H1 (cell line): ENCODE measurements at regions not wholly inside any gene's neighbourhood (a gene's known extent, or its start where the extent isn't known, plus 50 kb on each side); places are given as distances from the start of the nearest gene placed in this dataset.

Experiments used
- CTCF ChIA-PET: fragments of 300-600 bp; sonication (Branson Sonifier 250); formaldehyde crosslinking; loops from one replicate; lab custom pipeline; 2021; ENCODE audit not compliant: partially characterized antibody; lab: Charles Lee
- POLR2A ChIA-PET: fragments of 300-600 bp; sonication (Branson Sonifier 250); formaldehyde crosslinking; loops from one replicate; lab custom pipeline; 2021; ENCODE audit warnings: inconsistent platforms; ENCODE audit not compliant: partially characterized antibody; lab: Charles Lee
- DNase-seq, 2 experiments: peaks; one replicate each; pipeline versions ENCODE4 v3.0.0 to v3.0.0-alpha.2; 2010 to 2022; ENCODE audit warnings: low spot score in 2 of 2, low read depth in 1 of 2, mixed read lengths in 1 of 2
- FAIRE-seq: peaks from 2 replicates; lab custom pipeline; 2011; peaks lifted over from hg19 to GRCh38; lab: Jason Lieb, UNC
- H2AFZ ChIP-seq: 2 replicates; pipeline ENCODE4 v1.8.1; 2012; ENCODE audit warnings: low read length, inconsistent platforms
- H2AK5ac ChIP-seq: 2 replicates; pipeline ENCODE4 v1.6.1; 2013; ENCODE audit warnings: low read depth, low read length
- H2BK120ac ChIP-seq: replicated peaks from 2 replicates; pipeline ENCODE3; 2013; ENCODE audit warnings: low read depth, low read length, inconsistent platforms
- H2BK12ac ChIP-seq: 2 replicates; pipeline ENCODE4 v1.6.1; 2013; ENCODE audit warnings: low read depth, low read length
- H2BK15ac ChIP-seq: 2 replicates; pipeline ENCODE4 v1.6.1; 2013; ENCODE audit warnings: low read length
- H2BK20ac ChIP-seq: 2 replicates; pipeline ENCODE4 v1.6.1; 2013; ENCODE audit warnings: low read length
- H2BK5ac ChIP-seq: 2 replicates; pipeline ENCODE4 v1.6.1; 2013; ENCODE audit warnings: low read depth, low read length
- H3K14ac ChIP-seq: 2 replicates; pipeline ENCODE4 v1.6.1; 2013; ENCODE audit warnings: inconsistent platforms; ENCODE audit not compliant: insufficient read length
- H3K18ac ChIP-seq: 2 replicates; pipeline ENCODE4 v1.6.1; 2013; ENCODE audit warnings: low read length; ENCODE audit errors: extremely low read depth
- H3K23ac ChIP-seq: 2 replicates; pipeline ENCODE4 v1.6.1; 2013; ENCODE audit warnings: inconsistent platforms; ENCODE audit not compliant: insufficient read length
- H3K23me2 ChIP-seq: 2 replicates; pipeline ENCODE4 v1.6.1; 2013; ENCODE audit warnings: low read depth, low read length
- H3K27ac ChIP-seq: 2 replicates; pipeline ENCODE4 v1.6.1; 2011; ENCODE audit warnings: low read depth, low read length, inconsistent platforms
- H3K27me3 ChIP-seq, 4 experiments: replicated peaks in 1 of 4; 1 replicate in 1 of 4; 2 replicates in 3 of 4; pipeline versions ENCODE4 v1.6.1 to v1.8.1; 2011 to 2013; ENCODE audit warnings: low read length in 3 of 4, mild to moderate bottlenecking in 3 of 4, inconsistent platforms in 2 of 4, mixed read lengths in 2 of 4, moderate library complexity in 1 of 4; ENCODE audit not compliant: control insufficient read depth in 3 of 4, insufficient read depth in 3 of 4; ENCODE audit errors: extremely low read depth in 1 of 4
- H3K36me3 ChIP-seq, 4 experiments: 2 replicates each; pipeline versions ENCODE4 v1.6.1 to v1.8.1; 2011 to 2013; ENCODE audit warnings: mild to moderate bottlenecking in 4 of 4, low read length in 3 of 4, moderate library complexity in 2 of 4, control low read depth in 1 of 4, inconsistent platforms in 1 of 4; ENCODE audit not compliant: insufficient read depth in 4 of 4, control insufficient read depth in 2 of 4
- H3K4ac ChIP-seq: replicated peaks from 2 replicates; pipeline ENCODE3; 2013; ENCODE audit warnings: low read length, low read depth, mixed read lengths, inconsistent platforms; ENCODE audit not compliant: insufficient read length
- H3K4me1 ChIP-seq, 4 experiments: replicated peaks in 1 of 4; 1 replicate in 1 of 4; 2 replicates in 3 of 4; pipeline versions ENCODE4 v1.6.1 to v1.8.1; 2011 to 2013; ENCODE audit warnings: low read length in 3 of 4, inconsistent platforms in 2 of 4, mixed read lengths in 1 of 4; ENCODE audit not compliant: insufficient read depth in 4 of 4, control insufficient read depth in 3 of 4
- H3K4me2 ChIP-seq, 2 experiments: 2 replicates each; pipeline versions ENCODE4 v1.6.1 to v1.8.1; 2011 to 2013; ENCODE audit warnings: low read depth in 2 of 2, low read length in 2 of 2, control low read depth in 1 of 2, inconsistent platforms in 1 of 2, mild to moderate bottlenecking in 1 of 2; ENCODE audit not compliant: insufficient read depth in 1 of 2
- H3K4me3 ChIP-seq, 4 experiments: fragments of 200-600, 300-600 bp in 1 of 4; sonication (generic), shearing (Covaris generic), sonication (Bioruptor Twin) in 1 of 4; 2 replicates each; pipeline versions ENCODE4 v1.5.1 to v1.8.1; 2011 to 2016; ENCODE audit warnings: low read length in 4 of 4, low read depth in 3 of 4, control low read depth in 2 of 4, inconsistent platforms in 2 of 4, mild to moderate bottlenecking in 2 of 4, mixed read lengths in 1 of 4, moderate library complexity in 1 of 4; ENCODE audit not compliant: insufficient read depth in 2 of 4; ENCODE audit errors: extremely low read depth in 1 of 4
- H3K56ac ChIP-seq: replicated peaks from 2 replicates; pipeline ENCODE3; 2013; ENCODE audit warnings: low read depth, mild to moderate bottlenecking, mixed read lengths, low read length, inconsistent platforms; ENCODE audit not compliant: insufficient read length
- H3K79me1 ChIP-seq: 2 replicates; pipeline ENCODE4 v1.6.1; 2013; ENCODE audit warnings: low read depth, low read length, control low read depth
- H3K79me2 ChIP-seq, 2 experiments: 2 replicates each; pipeline versions ENCODE4 v1.6.1 to v1.8.1; 2012 to 2013; ENCODE audit warnings: low read length in 2 of 2, mild to moderate bottlenecking in 2 of 2, inconsistent platforms in 1 of 2; ENCODE audit not compliant: insufficient read depth in 2 of 2, control insufficient read depth in 1 of 2
- H3K9ac ChIP-seq, 4 experiments: replicated peaks in 1 of 4; 1 replicate in 1 of 4; 2 replicates in 3 of 4; pipeline versions ENCODE4 v1.6.1 to v1.8.1; 2011 to 2013; ENCODE audit warnings: low read depth in 3 of 4, low read length in 3 of 4, control low read depth in 2 of 4, mild to moderate bottlenecking in 2 of 4, moderate library complexity in 2 of 4, inconsistent platforms in 1 of 4; ENCODE audit errors: extremely low read depth in 1 of 4
- H3K9me3 ChIP-seq, 2 experiments: 2 replicates each; pipeline versions ENCODE4 v1.6.1 to v1.8.1; 2012 to 2013; ENCODE audit warnings: mild to moderate bottlenecking in 2 of 2, moderate library complexity in 2 of 2, control low read depth in 1 of 2, inconsistent platforms in 1 of 2, low read depth in 1 of 2, low read length in 1 of 2, mixed read lengths in 1 of 2; ENCODE audit not compliant: insufficient read depth in 2 of 2
- H4K20me1 ChIP-seq, 2 experiments: replicated peaks in 1 of 2; 2 replicates each; pipeline versions ENCODE3 to v1.8.1; 2011 to 2013; ENCODE audit warnings: inconsistent platforms in 2 of 2, low read length in 2 of 2, mild to moderate bottlenecking in 1 of 2; ENCODE audit not compliant: insufficient read depth in 2 of 2, control insufficient read depth in 1 of 2
- H4K5ac ChIP-seq: 2 replicates; pipeline ENCODE4 v1.6.1; 2013; ENCODE audit warnings: low read length, low read depth, mixed read lengths, inconsistent platforms; ENCODE audit not compliant: insufficient read length
- H4K8ac ChIP-seq: 2 replicates; pipeline ENCODE4 v1.8.0; 2013; ENCODE audit warnings: mild to moderate bottlenecking, moderate library complexity, low read length, inconsistent platforms; ENCODE audit not compliant: insufficient read depth; ENCODE audit errors: extremely low read depth
- H4K91ac ChIP-seq: replicated peaks from 2 replicates; pipeline ENCODE3; 2013; ENCODE audit warnings: low read length, mixed read lengths, inconsistent platforms; ENCODE audit not compliant: insufficient read length
- ASH2L ChIP-seq: fragments of 200-600, 300-600 bp; sonication (generic); IDR thresholded peaks from one replicate; pipeline ENCODE4 v1.7.1; 2017; ENCODE audit warnings: low read length
- CBX8 ChIP-seq: fragments of 300-800, 300-1000 bp; sonication (generic); IDR thresholded peaks from 2 replicates; pipeline ENCODE4 v1.7.1; 2016; ENCODE audit warnings: low read depth, low read length, borderline replicate concordance
- EP300 ChIP-seq, 2 experiments: IDR thresholded peaks; 1 replicate in 1 of 2; 2 replicates in 1 of 2; pipeline ENCODE4 v1.6.1; 2011 to 2012; ENCODE audit warnings: low read depth in 2 of 2, low read length in 2 of 2, mild to moderate bottlenecking in 2 of 2, borderline replicate concordance in 1 of 2, inconsistent platforms in 1 of 2, moderate library complexity in 1 of 2
- GTF2F1 ChIP-seq: IDR thresholded peaks from 2 replicates; pipeline ENCODE4 v1.6.1; 2012; ENCODE audit warnings: low read depth, low read length, improper control_type of control experiment, borderline replicate concordance
- HDAC2 ChIP-seq, 2 experiments: fragments of 300-600 bp in 1 of 2; sonication (generic) in 1 of 2; IDR thresholded peaks; 2 replicates each; pipeline ENCODE4 v1.6.1; 2011 to 2012; ENCODE audit warnings: low read depth in 2 of 2, low read length in 2 of 2, mild to moderate bottlenecking in 2 of 2, moderate library complexity in 2 of 2, borderline replicate concordance in 1 of 2, inconsistent platforms in 1 of 2
- KDM1A ChIP-seq: fragments of 200-600, 300-600 bp; sonication (generic); IDR thresholded peaks from 2 replicates; pipeline ENCODE4 v1.7.1; 2016; ENCODE audit warnings: mild to moderate bottlenecking, low read length, borderline replicate concordance
- PHF8 ChIP-seq: fragments of 200-600 bp; sonication (generic); conservative IDR thresholded peaks from 2 replicates; pipeline ENCODE4 v1.7.1; 2012; ENCODE audit warnings: low read depth, mild to moderate bottlenecking, inconsistent platforms, low read length, moderate library complexity
- POLR2A ChIP-seq, 2 experiments: IDR thresholded peaks; 1 replicate in 1 of 2; 2 replicates in 1 of 2; pipeline ENCODE4 v1.6.1; 2011; ENCODE audit warnings: low read depth in 2 of 2, low read length in 2 of 2, mild to moderate bottlenecking in 2 of 2; ENCODE audit errors: control extremely low read depth in 1 of 2
- POLR2AphosphoS5 ChIP-seq: IDR thresholded peaks from 2 replicates; pipeline ENCODE4 v1.6.1; 2011; ENCODE audit warnings: low read depth, low read length
- RNF2 ChIP-seq: fragments of 200-900, 300-1000 bp; sonication (generic); IDR thresholded peaks from 2 replicates; pipeline ENCODE4 v1.7.1; 2016; ENCODE audit warnings: borderline replicate concordance, low read depth, mild to moderate bottlenecking, antibody characterized with exemption, low read length; ENCODE audit not compliant: poor library complexity, severe bottlenecking; ENCODE audit errors: missing control alignments
- SP4 ChIP-seq: IDR thresholded peaks from 2 replicates; pipeline ENCODE4 v1.6.1; 2012; ENCODE audit warnings: low read length, inconsistent platforms
- SRF ChIP-seq: IDR thresholded peaks from 2 replicates; pipeline ENCODE4 v1.6.1; 2011; ENCODE audit warnings: mild to moderate bottlenecking, low read depth, low read length, moderate library complexity
- TAF1 ChIP-seq: IDR thresholded peaks from 2 replicates; pipeline ENCODE4 v1.6.1; 2011; ENCODE audit warnings: mild to moderate bottlenecking, low read depth, low read length
- WGBS, 2 experiments: shearing (Covaris generic) in 1 of 2; methylation state at CpG; one replicate each; pipeline versions ENCODE4 v1.1.6 to v1.1.7; 2013 to 2015; ENCODE audit warnings: low lambda C conversion rate in 2 of 2, mixed read lengths in 2 of 2, inconsistent platforms in 1 of 2, low coverage in 1 of 2, missing lambda C conversion rate in 1 of 2; ENCODE audit not compliant: insufficient replicate concordance in 2 of 2, insufficient coverage in 1 of 2, insufficient read length in 1 of 2; ENCODE audit errors: extremely low coverage in 1 of 2, missing lambda C conversion rate in 1 of 2; 5-methylcytosine and 5-hydroxymethylcytosine counted together
- TF ChIP-seq, protein P1 (sequence below): IDR thresholded peaks from 2 replicates; pipeline ENCODE4 v1.6.1; 2012; ENCODE audit warnings: inconsistent platforms

DNA sequence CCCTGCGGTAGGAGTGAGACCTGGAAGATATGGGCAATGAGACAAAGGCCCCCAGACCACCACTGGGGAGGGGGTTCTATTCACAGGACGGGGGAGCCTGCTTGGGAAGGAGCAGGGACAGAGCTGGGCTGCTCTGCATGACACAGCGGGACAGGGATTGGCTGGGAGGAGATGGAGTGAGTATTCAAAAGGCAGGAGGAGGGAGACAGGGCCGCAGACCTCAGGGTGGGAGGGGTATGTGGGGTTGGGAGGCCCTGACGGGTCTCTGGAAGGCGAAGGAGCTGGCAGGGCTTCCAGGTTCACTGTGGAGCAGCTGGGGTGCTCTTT lies 60.8 kb upstream of the RPS6KA2 start:
- Histone ChIP-seq H2BK12ac (peak overlapping the region; percentile 33; the same call in 1 of the 2 replicates), H3K27ac (no peak overlapping the region), H3K56ac (no peak overlapping the region), H3K9ac (peak overlapping the region in 1 of 4 experiments; percentile 14; a peak in 1 of 7 replicates), H3K36me3 (no peaks in the 10 kb centered on the region), H3K23ac (no peak overlapping the region), H3K79me1 (no peaks in the 10 kb centered on the region), H3K9me3 (no peaks in the 10 kb centered on the region), H4K8ac (no peak overlapping the region), H2BK20ac (no peak overlapping the region), H3K18ac (peak overlapping the region; percentile 56), H3K4me3 (no peak overlapping the region), H3K14ac (no peak overlapping the region), H3K27me3 (peaks cover 0 to 3% (median 0%) of the 10 kb centered on the region in 4 experiments; a peak in 1 of 7 replicates), H3K4me2 (no peak overlapping the region; a peak in 1 of 4 replicates), H3K79me2 (no peaks in the 10 kb centered on the region), H4K20me1 (no peaks in the 10 kb centered on the region), H4K5ac (no peak overlapping the region), H2BK120ac (peak overlapping the region; percentile 33), H3K4me1 (peaks cover 0 to 13% (median 9%) of the 10 kb centered on the region in 4 experiments; a peak in 6 of 7 replicates), H2AFZ (no peak overlapping the region), H4K91ac (no peak overlapping the region), H2AK5ac (no peak overlapping the region), H3K4ac (no peak overlapping the region), H2BK5ac (no peak overlapping the region), H2BK15ac (no peak overlapping the region), H3K23me2 (no peaks in the 10 kb centered on the region)
- peak; percentile 36 for FAIRE-seq
- CTCF ChIA-PET = interaction anchor here (1.1 kb wide), 2 partner anchors 9 to 13 kb away, joined by 3 to 5 read pairs; no protein-coding TSS in a partner anchor
- DNase-seq = peak in 1 of 2 experiments; percentile 59
- POLR2A ChIA-PET = interaction anchor here (1.4 kb wide), 1 partner anchor 9 kb away, joined by 3 read pairs; no protein-coding TSS in a partner anchor
- 40% methylated on average over 3 of the region's 6 CpGs; no CpG with 5 or more reads in 1 of the 2 experiments for WGBS, 2 experiments
- no peak for TF ChIP-seq SRF
- TF ChIP-seq, protein P1, sequence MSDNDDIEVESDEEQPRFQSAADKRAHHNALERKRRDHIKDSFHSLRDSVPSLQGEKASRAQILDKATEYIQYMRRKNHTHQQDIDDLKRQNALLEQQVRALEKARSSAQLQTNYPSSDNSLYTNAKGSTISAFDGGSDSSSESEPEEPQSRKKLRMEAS = no peak
- TF ChIP-seq GTF2F1 = no peak
- no peak for TF ChIP-seq POLR2A (IDR thresholded peaks at IDR 0.05; ENCODE audit: control extremely low read depth in 1 of 2, low read depth in 2 of 2, low read length in 2 of 2)
- no peak for TF ChIP-seq PHF8
- TF ChIP-seq ASH2L = no peak
- TF ChIP-seq TAF1 = no peak
- no peak for TF ChIP-seq EP300 (IDR thresholded peaks at IDR 0.05; ENCODE audit: borderline replicate concordance in 1 of 2, low read depth in 2 of 2, low read length in 2 of 2)
- TF ChIP-seq CBX8 = no peak
- TF ChIP-seq POLR2AphosphoS5 = no peak
- no peak for TF ChIP-seq KDM1A
- TF ChIP-seq RNF2 = no peak
- TF ChIP-seq SP4 = no peak
- TF ChIP-seq HDAC2 (IDR thresholded peaks at IDR 0.05; ENCODE audit: borderline replicate concordance in 1 of 2, low read depth in 2 of 2, low read length in 2 of 2) = no peak
